GM19328 (cell line): ENCODE measurements at regions not wholly inside any gene's neighbourhood (a gene's known extent, or its start where the extent isn't known, plus 50 kb on each side); places are given as distances from the start of the nearest gene placed in this dataset.

ENCODE experiments used
- ATAC-seq: cut with Tn5 transposase; IDR thresholded peaks from one replicate; pipeline ENCODE4 v1.9.1; 2021; ENCODE audit warnings: mild to moderate bottlenecking, moderate library complexity; ENCODE audit not compliant: unreplicated experiment

DNA sequence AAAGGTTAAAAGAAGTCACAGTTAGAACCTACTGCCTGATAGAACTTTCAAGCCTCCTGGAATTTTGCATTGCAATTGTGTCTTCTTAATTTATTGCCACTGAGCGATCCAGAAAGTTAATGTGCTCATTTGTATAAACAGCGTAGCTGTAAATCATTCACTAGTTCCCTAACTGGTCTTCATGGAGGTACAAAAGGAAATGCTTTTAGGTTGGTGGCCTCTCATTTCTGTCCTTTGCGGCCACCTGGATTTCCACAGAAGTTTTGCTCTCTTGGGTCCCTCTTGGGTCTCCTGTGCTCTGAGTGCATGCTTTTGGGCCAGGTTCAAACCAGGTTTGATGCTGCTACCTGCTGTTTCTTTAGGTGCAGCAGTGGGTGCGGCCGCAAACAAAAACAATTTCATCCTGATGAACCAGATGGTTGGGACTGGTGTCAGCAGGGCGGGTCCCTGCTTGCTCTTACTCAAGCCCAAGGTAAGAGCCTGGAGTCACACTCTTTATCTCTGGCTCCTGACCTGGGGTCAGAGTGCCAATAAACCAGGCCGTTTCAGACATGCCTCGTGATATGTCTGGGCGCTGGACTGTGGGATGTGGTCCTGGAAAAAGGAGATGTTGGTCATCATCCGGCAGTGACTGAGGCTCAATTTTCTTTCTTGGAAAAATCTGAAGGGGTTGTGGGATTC, 270.1 kb downstream of the PTTG2 start:
- no peak for ATAC-seq

DNA sequence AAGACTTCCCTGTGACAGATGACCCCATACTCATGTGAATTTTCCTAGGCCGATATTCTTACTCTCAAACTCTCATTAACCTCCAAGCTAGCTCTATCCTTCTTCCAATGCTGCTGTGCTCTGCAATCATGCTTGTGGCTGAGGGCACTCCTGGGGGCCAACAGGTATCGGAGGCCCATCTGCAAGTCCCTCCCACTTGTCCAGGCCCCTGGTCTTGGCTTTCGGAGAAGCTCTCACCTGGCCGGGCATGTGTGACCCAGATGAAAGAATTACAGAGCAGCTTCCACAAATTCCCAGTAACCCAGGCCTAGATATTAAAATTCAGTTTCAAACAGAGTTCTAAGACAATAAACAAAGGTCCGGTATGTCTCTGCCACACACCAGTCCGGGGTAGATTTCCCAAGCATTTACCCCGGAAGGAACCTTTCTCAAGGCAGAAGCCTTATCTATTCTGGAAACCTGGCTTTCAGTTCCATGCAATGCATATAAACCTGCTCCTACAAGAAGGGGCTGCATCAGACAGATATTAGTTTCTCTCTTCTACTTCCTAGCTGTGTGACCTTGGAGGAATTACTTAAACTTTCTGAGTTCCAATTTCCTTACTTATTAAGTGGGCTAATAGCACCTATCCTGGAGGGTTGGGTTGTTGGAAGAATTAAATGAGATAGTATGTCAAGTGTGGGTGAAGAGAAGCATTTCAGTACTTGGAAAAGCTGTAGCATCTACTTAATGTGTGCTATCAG, 270.8 kb downstream of the PTTG2 start:
- no peak for ATAC-seq

DNA sequence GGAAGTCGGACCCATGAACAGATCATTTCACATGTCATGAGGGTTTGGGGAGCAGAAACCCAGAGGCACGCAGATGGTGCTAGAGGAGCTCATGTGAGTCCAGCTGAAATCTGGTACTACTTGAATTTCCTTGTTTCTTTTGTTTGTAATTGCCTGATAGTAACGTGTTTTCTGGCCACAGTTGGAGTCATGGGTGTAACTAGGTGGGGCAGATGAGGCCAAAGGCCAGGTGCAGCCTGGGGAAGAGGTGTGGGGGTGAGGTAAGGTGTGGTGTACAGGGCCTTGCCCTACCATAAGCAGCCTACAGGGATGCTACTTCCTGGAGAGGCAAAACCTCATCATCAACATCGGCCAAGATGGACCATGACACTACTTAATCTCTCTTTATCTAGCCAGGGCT, 271.4 kb downstream of the PTTG2 start:
- no peak for ATAC-seq

DNA sequence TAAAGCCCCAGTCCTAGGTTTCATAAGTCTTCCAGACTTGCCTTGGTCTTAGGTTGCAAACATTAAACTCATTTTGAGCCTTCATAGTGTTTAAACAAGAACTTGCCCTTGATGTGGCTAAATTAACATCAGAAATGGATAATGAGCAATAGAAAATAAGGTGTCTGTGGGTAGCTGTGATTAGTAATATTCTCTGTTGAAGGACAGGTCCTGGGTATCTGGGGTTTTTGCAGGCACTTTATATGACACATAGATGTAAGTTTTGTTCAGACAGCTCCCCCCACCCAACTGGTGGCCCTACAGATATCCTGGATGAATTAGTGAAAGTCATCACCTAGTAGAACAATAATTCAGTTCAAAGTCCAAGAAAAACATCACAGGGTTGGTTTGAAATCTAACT, 272.5 kb downstream of the PTTG2 start:
- ATAC-seq = no peak

DNA sequence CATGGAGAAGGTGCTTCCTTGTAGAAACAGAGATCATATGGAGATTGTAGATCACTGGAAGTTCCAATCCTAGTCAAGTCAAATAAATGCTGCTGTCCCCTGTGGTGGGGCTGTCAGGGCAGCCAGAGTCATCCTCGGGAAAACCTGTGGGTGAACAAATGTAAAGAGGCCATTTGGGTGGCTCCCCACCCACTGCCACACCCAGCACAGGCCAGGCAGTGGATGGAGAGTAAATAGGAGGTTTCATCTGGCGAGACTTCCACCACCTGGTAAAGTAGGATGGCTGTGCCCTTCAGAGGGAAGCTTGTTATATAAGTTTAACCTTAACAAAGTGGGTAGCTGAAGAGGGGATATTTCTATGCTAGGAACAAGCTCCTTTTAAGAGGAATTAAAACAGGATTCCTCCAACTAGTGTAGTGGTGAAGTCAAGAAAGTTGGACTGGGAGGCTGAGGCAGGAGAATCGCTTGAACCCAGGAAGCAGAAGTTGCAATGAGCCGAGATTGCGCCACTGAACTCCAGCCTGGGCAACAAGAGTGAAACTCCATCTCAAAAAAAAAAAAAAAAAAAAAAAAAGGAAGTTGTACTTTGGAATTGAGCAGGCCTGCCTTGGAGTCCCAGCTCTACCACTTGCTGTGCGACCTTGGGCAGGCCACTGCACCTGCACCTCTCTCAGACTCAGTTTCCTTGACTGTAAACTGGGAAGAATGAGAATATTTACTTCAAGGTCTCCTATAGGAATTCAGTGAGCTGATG, 273.7 kb downstream of the PTTG2 start:
- ATAC-seq = no peak

DNA sequence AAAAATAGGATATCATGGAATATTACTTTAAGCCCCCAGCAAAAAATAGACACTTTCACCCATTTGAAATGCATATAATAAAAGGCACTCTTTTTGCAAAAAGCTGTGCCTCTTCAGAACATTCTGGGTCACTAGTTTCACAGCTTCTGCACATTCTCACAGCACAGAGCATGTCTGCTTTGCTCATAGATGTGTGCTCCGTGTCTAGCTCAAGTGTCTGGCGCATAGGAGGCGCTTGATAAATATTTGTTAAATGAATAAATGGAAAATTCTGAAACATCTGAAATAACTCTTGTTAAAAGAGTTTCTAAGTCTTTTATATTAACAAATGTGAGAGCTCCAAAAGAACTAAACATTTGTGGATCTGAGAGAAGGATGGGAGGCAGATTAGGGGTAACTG, 275.2 kb downstream of the PTTG2 start:
- no peak for ATAC-seq

DNA sequence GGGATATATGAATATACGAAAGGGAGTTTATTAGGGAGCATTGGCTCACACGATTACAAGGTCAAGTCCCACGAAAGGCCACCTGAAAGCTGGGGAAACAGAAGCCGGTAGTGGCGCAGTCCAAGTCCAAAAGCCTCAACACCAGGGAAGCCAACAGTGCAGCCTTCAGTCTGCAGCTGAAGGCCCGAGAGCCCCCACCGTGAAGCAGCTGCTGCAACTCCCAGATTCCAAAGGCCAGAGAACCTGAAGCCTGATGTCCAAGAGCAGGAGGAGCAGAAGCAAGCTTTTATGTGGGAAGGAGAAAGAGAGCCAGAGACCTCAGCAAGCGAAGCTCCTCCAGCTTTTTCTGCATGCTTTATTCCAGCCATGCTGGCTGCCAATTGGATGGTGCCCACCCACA, 275.8 kb downstream of the PTTG2 start:
- ATAC-seq = no peak

DNA sequence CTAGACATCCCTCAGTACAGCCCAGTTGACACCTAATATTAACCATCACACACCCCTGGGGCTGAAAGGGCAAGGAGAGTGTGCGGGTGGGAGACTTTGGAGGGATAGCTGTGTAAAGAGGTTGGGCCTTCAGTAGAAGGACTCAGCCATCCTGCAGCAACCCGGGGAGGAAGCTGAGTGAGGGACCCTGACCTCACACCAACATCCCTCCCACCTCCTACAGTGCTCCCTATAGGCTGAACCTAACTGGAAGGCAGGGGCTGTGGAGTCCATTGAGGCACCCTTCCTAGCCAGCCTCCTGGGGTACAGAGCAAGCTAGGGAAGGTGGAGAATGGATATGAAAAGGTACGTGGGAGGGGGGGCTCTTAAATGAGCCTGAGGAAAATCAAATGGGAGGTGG, 276.3 kb downstream of the PTTG2 start:
- ATAC-seq = no peak

DNA sequence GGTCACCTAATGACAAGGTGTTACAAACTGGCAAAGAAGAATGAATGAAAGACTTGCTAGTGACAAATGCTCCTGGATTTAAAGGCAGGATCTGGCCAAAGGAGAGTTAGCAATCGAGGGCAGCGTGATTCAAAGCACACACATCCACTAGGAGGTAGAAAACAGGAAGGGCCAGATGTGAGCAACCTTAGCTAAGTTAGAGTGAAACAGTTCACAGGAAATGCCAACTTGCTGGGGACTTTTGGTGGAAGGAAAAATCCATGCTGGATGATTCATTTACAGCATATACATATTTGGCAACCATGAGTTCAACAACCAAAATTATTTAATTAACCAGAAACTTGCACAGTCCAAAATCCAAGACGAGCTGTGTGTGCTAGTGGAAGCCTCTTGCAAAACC, 276.9 kb downstream of the PTTG2 start:
- ATAC-seq = no peak

DNA sequence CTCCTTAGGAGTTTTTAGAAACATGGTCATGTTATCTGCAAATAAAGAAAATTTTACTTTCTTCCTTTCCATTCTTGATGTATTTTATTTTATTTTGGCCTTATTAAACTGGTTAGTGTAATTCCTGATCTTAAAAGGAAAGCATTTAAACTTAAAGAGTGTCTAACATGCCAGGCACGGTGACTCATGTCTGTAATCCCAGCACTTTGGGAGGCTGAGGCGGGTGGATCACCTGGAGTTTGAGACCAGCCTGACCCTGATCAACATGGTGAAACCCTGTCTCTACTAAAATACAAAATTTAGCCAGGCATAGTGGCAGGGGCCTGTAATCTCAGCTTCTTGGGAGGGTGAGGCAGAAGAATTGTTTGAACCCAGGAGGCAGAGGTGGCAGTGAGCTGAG, 281.3 kb downstream of the PTTG2 start:
- ATAC-seq = no peak

DNA sequence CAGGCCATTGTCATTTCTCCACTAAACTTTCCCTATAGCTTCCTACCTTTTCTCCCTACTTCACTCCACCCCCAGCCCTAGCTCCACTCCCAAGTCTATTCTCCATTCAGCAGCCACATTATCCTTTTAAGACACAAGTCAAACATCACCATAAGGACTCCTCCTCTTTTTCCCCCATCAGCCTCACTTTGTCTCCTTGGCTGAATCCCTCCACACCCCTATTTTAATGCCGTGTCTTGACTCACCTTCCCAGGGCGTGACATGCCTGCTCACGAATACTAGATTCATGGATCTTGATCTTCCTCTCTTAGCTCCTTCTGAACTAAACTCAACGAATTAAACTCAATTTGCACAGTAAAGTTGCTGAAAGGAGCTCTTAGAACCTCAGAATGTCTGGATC, 281.9 kb downstream of the PTTG2 start:
- ATAC-seq = no peak

DNA sequence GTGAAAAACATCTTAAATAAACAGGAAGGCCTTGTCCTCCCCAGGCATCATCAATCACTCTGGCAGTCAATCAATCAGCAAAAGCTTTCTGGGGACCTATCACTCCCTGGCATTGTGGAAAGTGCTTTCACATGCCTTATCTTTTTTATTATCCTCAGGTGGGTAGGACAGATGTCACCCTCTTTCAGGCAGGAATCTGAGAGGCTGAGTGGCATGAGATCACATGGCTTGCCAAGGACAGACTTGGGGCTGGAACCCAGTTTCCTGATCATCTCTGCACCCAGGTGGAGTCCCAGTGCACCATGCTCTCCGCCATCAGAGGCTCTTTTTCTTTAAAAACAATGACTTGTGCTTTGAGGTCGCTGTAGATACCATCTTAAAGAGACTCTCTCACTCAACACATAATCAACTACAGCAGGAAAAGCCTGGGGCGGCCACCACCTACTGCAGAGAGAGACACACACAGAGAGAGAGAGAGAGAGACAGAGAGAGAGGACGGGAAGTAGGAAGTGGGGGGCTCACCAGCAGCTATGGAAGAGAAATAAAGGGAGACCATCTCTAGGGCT, 282.7 kb downstream of the PTTG2 start:
- no peak for ATAC-seq

DNA sequence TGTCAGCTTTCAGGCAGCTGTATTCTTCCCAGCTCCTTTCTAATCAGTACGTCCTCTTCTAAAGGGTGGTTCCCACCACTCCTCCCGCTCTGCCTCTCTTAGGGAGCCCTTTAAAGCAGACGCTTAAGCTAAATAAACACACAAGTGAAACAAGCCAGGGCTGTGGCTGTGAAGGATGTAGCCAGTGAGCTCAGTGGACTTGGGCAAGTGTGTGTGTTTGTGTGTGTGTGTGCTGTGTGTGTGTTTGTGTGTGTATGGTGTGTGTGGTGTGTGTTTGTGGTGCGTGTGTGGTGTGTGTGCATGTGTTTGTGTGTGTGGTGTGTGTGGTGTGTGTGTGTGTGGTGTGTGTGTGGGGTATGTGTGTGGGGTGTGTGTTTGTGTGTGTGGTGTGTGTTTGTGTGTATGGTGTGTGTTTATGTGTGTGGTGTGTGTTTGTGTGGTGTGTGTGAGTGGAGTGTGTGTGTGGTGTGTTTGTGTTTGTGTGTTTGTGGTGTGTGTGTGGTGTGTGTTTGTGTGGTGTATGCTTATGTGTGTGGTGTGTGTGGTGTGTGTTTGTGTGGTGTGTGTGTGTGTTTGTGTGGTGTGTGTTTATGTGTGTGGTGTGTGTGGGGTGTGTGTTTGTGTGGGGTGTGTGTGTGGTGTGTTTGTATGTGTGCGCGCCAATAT, 283.3 kb downstream of the PTTG2 start:
- ATAC-seq = no peak

DNA sequence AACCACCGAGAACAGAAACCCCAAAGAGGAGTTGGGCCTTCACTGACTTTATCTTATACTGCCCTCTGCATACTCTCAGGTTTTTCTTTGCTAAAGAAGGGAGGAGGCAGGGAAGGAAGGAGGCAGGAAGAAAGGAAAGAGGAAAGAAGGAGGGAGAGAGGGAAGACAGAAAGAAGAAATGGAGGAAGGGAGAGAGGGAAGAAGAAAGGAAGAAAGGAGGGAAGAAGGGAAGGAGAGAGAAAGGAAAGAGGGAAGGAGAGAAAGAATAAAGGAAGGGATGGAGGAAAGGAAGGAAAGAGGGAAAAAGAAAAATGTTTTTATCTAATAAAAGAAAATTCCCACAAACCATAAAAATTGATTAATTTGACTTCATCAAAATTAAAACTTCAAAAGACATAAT, 294.6 kb downstream of the PTTG2 start:
- no peak for ATAC-seq

DNA sequence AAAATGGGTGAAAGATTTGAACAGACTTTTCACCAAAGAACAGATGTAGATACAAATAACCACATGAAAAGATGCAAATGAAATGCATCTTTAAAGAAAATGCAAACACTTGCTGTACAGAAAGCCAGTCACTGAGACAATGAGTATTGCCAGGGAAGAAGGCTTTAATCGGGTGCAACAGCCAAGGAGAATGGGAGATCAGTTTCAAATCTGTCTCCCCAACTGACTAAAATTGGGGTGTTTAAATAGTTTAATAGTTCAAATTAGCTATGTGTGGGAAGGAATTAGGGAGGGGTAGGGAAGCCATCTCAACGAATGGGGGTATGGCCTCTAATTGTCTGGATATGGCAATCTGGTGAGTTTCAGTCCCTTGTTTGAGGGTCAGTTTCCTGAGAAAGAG, 295.4 kb downstream of the PTTG2 start:
- ATAC-seq = no peak

DNA sequence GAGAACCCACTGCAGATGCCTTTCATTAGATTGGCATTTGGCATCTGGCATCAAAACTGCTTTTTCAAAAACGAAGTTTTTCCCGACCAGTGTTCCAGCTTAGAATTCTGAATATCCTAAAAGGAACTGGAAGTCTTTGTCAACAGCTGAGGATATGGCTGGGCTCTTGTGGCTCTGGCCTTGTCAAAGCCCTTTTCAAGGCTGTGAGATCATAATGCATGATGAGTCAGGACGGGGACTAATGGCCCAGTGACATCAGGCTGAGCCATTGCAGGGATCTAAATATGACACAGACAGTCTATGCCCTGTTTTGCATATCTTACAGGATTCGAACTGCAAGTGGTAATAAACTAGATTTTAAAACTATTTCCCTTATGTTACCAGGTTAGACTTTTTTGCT, 306.4 kb downstream of the PTTG2 start:
- ATAC-seq = no peak

DNA sequence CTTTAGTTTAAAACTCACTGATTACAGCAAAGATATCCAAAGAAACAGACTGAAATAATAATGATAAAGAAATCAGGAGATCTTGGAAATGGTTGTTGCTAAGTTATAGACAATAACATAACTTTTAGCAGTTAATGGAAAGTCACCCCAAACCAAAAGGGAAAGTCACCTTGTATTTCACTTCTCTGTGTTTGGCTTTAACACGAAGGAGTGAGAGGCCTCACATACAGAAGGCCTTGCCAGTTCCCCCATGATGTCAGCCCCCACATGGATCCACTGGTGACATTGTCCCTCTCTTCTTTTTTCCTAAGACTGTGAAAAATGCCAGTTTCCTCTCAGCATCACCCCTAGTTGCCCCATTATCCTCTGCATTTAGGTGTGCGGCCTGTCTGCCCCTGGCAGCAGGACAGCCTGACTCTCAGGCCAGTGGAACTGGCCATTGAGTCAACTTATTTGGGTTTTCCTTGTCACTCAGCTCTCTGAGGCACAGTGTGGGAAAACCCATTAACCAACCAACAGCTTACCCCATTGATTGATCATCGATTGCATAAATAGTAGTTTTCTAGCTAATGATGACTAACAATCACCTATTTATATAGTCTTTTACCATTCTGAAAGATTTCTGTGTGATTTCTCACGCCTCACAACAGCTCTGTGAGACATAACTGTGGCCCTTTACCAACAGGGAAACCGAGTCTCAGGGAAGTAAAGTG, 308.1 kb downstream of the PTTG2 start:
- no peak for ATAC-seq

DNA sequence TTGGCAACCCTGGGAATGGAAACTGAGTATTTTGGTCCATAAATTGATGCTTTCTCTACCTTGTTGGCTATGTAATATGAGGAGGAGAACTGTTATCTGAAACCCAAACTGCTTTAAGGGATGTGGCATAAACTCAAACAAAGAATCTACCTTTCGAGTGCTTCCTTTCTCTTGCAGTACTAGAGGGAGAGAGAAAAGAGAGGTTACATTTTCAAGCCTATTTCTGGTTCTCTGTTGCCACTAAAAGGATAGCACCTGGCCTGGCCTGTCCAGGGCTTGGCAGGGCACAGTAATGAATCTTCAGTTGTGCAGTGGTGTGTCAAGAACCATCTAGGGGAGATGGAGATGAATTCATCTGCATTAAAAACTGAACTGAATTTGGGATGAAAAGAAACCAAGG, 308.6 kb downstream of the PTTG2 start:
- no peak for ATAC-seq

DNA sequence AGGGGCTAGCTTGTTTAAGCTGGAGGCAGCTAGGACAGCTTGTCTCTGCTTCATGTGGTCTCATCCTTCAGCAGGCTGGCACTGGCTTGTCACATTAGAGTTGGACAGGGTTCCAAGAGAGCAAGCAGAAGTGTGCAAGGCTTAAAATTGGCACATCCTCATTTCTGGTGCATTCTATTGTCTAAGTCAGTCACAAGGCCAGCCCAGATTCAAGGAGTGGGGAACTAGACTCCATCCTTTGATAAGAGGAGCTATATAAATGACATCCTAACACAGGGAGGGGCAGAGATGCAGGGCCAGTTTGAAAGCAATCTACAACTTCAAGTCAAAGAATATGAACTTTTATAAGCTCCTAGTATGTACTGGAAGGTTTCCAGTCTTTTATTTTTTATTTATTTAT, 313.2 kb downstream of the PTTG2 start:
- ATAC-seq = no peak

DNA sequence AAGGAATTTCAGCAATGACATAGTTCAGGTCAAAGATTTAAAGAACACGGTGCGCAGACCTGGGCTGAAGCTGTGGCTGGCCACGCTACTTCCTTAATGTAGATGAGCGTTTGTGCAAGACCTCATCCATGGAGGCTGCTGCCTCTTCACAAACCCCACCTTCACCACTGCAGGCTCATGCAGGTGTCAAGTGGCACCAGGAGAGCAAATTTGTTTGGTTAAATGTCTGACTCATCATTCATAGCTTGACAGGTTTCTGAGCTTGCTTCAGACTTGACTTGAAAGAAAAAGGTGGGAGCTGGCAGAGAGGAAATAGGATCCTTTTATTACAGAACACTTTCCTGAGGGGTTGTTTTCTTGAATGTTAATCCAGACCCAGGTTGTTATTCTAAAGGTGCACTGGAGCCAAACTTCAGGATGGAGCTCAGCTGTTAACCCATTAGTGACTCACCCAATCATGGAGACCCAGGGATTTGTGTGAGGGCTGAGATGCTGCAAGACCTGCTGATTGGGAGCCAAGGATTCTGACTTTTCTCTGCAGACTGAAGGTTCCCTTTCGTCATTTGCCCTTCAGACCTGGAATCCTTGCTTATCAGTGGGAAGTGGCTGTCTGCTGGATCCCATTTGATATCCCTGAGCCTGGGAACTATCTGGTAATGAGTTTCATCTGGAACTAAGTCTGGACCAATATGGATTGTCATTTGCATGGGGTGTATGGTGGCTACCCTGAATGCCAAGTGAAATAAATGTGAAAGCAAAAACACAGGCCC, 315.3 kb downstream of the PTTG2 start:
- ATAC-seq = no peak
